ENCODE measurements at regions not wholly inside any gene's neighbourhood (a gene's known extent, or its start where the extent isn't known, plus 50 kb on each side); places are given as distances from the start of the nearest gene placed in this dataset.
A peak's percentile ranks its signal among the peaks of the same experiment; 100 is the strongest.

- Histone ChIP-seq H3K79me2 (ENCODE audit: control insufficient read depth, insufficient read depth, low read length, unreplicated experiment) (no peaks in the 10 kb centered on the region), H3K36me3 (ENCODE audit: insufficient read depth, low read length) (no peaks in the 10 kb centered on the region), H3K27me3 (ENCODE audit: insufficient read depth, low read length) (peaks cover 7% of the 10 kb centered on the region; the same call in 1 of the 2 replicates), H3K4me1 (ENCODE audit: control insufficient read depth, insufficient read depth, low read length, unreplicated experiment) (peaks cover 4% of the 10 kb centered on the region), H2AFZ (ENCODE audit: low read length, unreplicated experiment) (no peak overlapping the region), H3K4me3 (ENCODE audit: low read depth, low read length) (no peak overlapping the region), H3K27ac (ENCODE audit: low read depth, low read length) (peak overlapping the region; percentile 15; the same call in 1 of the 2 replicates)
Measured at GRCh38 chr2:36277146-36277808, 78.3 kb upstream of the CRIM1 start.

GRCh38 chr2:36271266-36271665 lies 84.3 kb upstream of the CRIM1 start:
- Histone ChIP-seq H3K4me3 (ENCODE audit: low read depth, low read length) (no peak overlapping the region), H3K27ac (ENCODE audit: low read depth, low read length) (no peak overlapping the region)

GRCh38 chr2:36270758-36271157 lies 84.8 kb upstream of the CRIM1 start:
- H3K36me3 ChIP-seq (ENCODE audit: insufficient read depth, low read length) = no peaks in the 10 kb centered on the region
- no peaks in the 10 kb centered on the region for H3K79me2 ChIP-seq (ENCODE audit: control insufficient read depth, insufficient read depth, low read length, unreplicated experiment)
- H3K27me3 ChIP-seq (ENCODE audit: insufficient read depth, low read length) = peaks cover 15% of the 10 kb centered on the region; the same call in 1 of the 2 replicates
- no peaks in the 10 kb centered on the region for H3K4me1 ChIP-seq (ENCODE audit: control insufficient read depth, insufficient read depth, low read length, unreplicated experiment)
- H2AFZ ChIP-seq (ENCODE audit: low read length, unreplicated experiment) = no peak overlapping the region
- no peak overlapping the region for H3K4me3 ChIP-seq (ENCODE audit: low read depth, low read length)
- H3K27ac ChIP-seq (ENCODE audit: low read depth, low read length) = no peak overlapping the region

More at GRCh38 chr2:36271266-36271665, 84.3 kb upstream of the CRIM1 start:
- Histone ChIP-seq H3K4me1 (ENCODE audit: control insufficient read depth, insufficient read depth, low read length, unreplicated experiment) (no peaks in the 10 kb centered on the region), H3K36me3 (ENCODE audit: insufficient read depth, low read length) (no peaks in the 10 kb centered on the region), H2AFZ (ENCODE audit: low read length, unreplicated experiment) (no peak overlapping the region), H3K79me2 (ENCODE audit: control insufficient read depth, insufficient read depth, low read length, unreplicated experiment) (no peaks in the 10 kb centered on the region), H3K27me3 (ENCODE audit: insufficient read depth, low read length) (peaks cover 15% of the 10 kb centered on the region; the same call in 1 of the 2 replicates)

- H3K4me3 ChIP-seq (ENCODE audit: low read depth, low read length) = no peak overlapping the region
- H3K27ac ChIP-seq (ENCODE audit: low read depth, low read length) = no peak overlapping the region
- H3K79me2 ChIP-seq (ENCODE audit: control insufficient read depth, insufficient read depth, low read length, unreplicated experiment) = no peaks in the 10 kb centered on the region
- H3K4me1 ChIP-seq (ENCODE audit: control insufficient read depth, insufficient read depth, low read length, unreplicated experiment) = no peaks in the 10 kb centered on the region
- no peaks in the 10 kb centered on the region for H3K36me3 ChIP-seq (ENCODE audit: insufficient read depth, low read length)
- H2AFZ ChIP-seq (ENCODE audit: low read length, unreplicated experiment) = no peak overlapping the region
- H3K27me3 ChIP-seq (ENCODE audit: insufficient read depth, low read length) = peaks cover 12% of the 10 kb centered on the region; the same call in 1 of the 2 replicates
Measured at GRCh38 chr2:36267194-36267593, 88.4 kb upstream of the CRIM1 start.

- no peaks in the 10 kb centered on the region for H3K36me3 ChIP-seq (ENCODE audit: insufficient read depth, low read length)
- H3K27me3 ChIP-seq (ENCODE audit: insufficient read depth, low read length) = peaks cover 12% of the 10 kb centered on the region; the same call in 1 of the 2 replicates
- H3K27ac ChIP-seq (ENCODE audit: low read depth, low read length) = no peak overlapping the region
Measured at GRCh38 chr2:36266536-36267121, 88.9 kb upstream of the CRIM1 start.

GRCh38 chr2:36262581-36262980 lies 93.0 kb upstream of the CRIM1 start:
- Histone ChIP-seq H3K4me3 (ENCODE audit: low read depth, low read length) (no peak overlapping the region), H3K79me2 (ENCODE audit: control insufficient read depth, insufficient read depth, low read length, unreplicated experiment) (no peaks in the 10 kb centered on the region)

More at GRCh38 chr2:36266536-36267121, 88.9 kb upstream of the CRIM1 start:
- Histone ChIP-seq H3K4me3 (ENCODE audit: low read depth, low read length) (no peak overlapping the region), H3K4me1 (ENCODE audit: control insufficient read depth, insufficient read depth, low read length, unreplicated experiment) (no peaks in the 10 kb centered on the region), H3K79me2 (ENCODE audit: control insufficient read depth, insufficient read depth, low read length, unreplicated experiment) (no peaks in the 10 kb centered on the region), H2AFZ (ENCODE audit: low read length, unreplicated experiment) (no peak overlapping the region)

GRCh38 chr2:36255863-36256262 lies 99.7 kb upstream of the CRIM1 start:
- Histone ChIP-seq H3K79me2 (ENCODE audit: control insufficient read depth, insufficient read depth, low read length, unreplicated experiment) (no peaks in the 10 kb centered on the region), H3K4me1 (ENCODE audit: control insufficient read depth, insufficient read depth, low read length, unreplicated experiment) (no peaks in the 10 kb centered on the region), H3K4me3 (ENCODE audit: low read depth, low read length) (no peak overlapping the region), H3K27ac (ENCODE audit: low read depth, low read length) (no peak overlapping the region), H2AFZ (ENCODE audit: low read length, unreplicated experiment) (no peak overlapping the region), H3K27me3 (ENCODE audit: insufficient read depth, low read length) (peaks cover 61% of the 10 kb centered on the region), H3K36me3 (ENCODE audit: insufficient read depth, low read length) (no peaks in the 10 kb centered on the region)

More at GRCh38 chr2:36262581-36262980, 93.0 kb upstream of the CRIM1 start:
- H3K27ac ChIP-seq (ENCODE audit: low read depth, low read length) = no peak overlapping the region
- no peaks in the 10 kb centered on the region for H3K36me3 ChIP-seq (ENCODE audit: insufficient read depth, low read length)
- peaks cover 24% of the 10 kb centered on the region for H3K27me3 ChIP-seq (ENCODE audit: insufficient read depth, low read length)
- H3K4me1 ChIP-seq (ENCODE audit: control insufficient read depth, insufficient read depth, low read length, unreplicated experiment) = no peaks in the 10 kb centered on the region
- H2AFZ ChIP-seq (ENCODE audit: low read length, unreplicated experiment) = no peak overlapping the region

GRCh38 chr2:36253086-36253485 lies 102.5 kb upstream of the CRIM1 start:
- no peaks in the 10 kb centered on the region for H3K79me2 ChIP-seq (ENCODE audit: control insufficient read depth, insufficient read depth, low read length, unreplicated experiment)
- no peak overlapping the region for H2AFZ ChIP-seq (ENCODE audit: low read length, unreplicated experiment)
- H3K4me1 ChIP-seq (ENCODE audit: control insufficient read depth, insufficient read depth, low read length, unreplicated experiment) = no peaks in the 10 kb centered on the region
- no peak overlapping the region for H3K4me3 ChIP-seq (ENCODE audit: low read depth, low read length)
- no peaks in the 10 kb centered on the region for H3K36me3 ChIP-seq (ENCODE audit: insufficient read depth, low read length)
- H3K27me3 ChIP-seq (ENCODE audit: insufficient read depth, low read length) = peaks cover 53% of the 10 kb centered on the region
- H3K27ac ChIP-seq (ENCODE audit: low read depth, low read length) = no peak overlapping the region

GRCh38 chr2:36246320-36246990 lies 109.1 kb upstream of the CRIM1 start:
- H3K4me1 ChIP-seq (ENCODE audit: control insufficient read depth, insufficient read depth, low read length, unreplicated experiment) = no peaks in the 10 kb centered on the region
- no peaks in the 10 kb centered on the region for H3K79me2 ChIP-seq (ENCODE audit: control insufficient read depth, insufficient read depth, low read length, unreplicated experiment)
- H2AFZ ChIP-seq (ENCODE audit: low read length, unreplicated experiment) = no peak overlapping the region
- peaks cover 31% of the 10 kb centered on the region for H3K27me3 ChIP-seq (ENCODE audit: insufficient read depth, low read length)
- no peak overlapping the region for H3K4me3 ChIP-seq (ENCODE audit: low read depth, low read length)
- H3K27ac ChIP-seq (ENCODE audit: low read depth, low read length) = no peak overlapping the region
- H3K36me3 ChIP-seq (ENCODE audit: insufficient read depth, low read length) = no peaks in the 10 kb centered on the region

GRCh38 chr2:36245651-36246050 lies 109.9 kb upstream of the CRIM1 start:
- no peaks in the 10 kb centered on the region for H3K4me1 ChIP-seq (ENCODE audit: control insufficient read depth, insufficient read depth, low read length, unreplicated experiment)
- H3K36me3 ChIP-seq (ENCODE audit: insufficient read depth, low read length) = no peaks in the 10 kb centered on the region
- H3K27ac ChIP-seq (ENCODE audit: low read depth, low read length) = no peak overlapping the region
- no peaks in the 10 kb centered on the region for H3K79me2 ChIP-seq (ENCODE audit: control insufficient read depth, insufficient read depth, low read length, unreplicated experiment)
- H2AFZ ChIP-seq (ENCODE audit: low read length, unreplicated experiment) = no peak overlapping the region
- H3K4me3 ChIP-seq (ENCODE audit: low read depth, low read length) = no peak overlapping the region
- peaks cover 38% of the 10 kb centered on the region for H3K27me3 ChIP-seq (ENCODE audit: insufficient read depth, low read length)
